GM19328 (cell line): ENCODE measurements at regions not wholly inside any gene's neighbourhood (a gene's known extent, or its start where the extent isn't known, plus 50 kb on each side); places are given as distances from the start of the nearest gene placed in this dataset.

Experiments used
- ATAC-seq: cut with Tn5 transposase; IDR thresholded peaks from one replicate; pipeline ENCODE4 v1.9.1; 2021; ENCODE audit warnings: mild to moderate bottlenecking, moderate library complexity; ENCODE audit not compliant: unreplicated experiment

- ATAC-seq, result no peak
Observed at GRCh38 chr6:147752689-147753403, 244.4 kb downstream of the SAMD5 start.

DNA sequence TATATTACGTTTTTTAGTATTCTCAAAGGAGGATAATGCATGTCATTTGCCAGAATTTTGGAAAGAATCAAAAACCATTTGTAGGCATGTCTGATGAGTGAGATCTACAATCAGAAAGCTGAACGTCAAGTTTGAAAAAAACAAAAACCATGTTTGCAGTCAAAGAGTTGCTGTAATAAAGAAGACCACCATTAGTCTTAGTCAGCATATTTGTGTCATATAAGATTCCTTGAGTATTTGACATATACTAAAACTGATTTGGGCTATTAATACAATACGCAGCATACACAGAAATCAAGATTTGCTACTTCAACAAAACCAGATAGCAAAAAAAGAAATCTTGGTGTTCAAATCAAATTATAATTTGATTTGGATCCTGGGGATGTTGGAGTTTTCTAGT is 247.5 kb downstream of the SAMD5 start:
- ATAC-seq, result no peak

- no peak for ATAC-seq
Observed at GRCh38 chr6:147756891-147757290, 248.4 kb downstream of the SAMD5 start.

DNA sequence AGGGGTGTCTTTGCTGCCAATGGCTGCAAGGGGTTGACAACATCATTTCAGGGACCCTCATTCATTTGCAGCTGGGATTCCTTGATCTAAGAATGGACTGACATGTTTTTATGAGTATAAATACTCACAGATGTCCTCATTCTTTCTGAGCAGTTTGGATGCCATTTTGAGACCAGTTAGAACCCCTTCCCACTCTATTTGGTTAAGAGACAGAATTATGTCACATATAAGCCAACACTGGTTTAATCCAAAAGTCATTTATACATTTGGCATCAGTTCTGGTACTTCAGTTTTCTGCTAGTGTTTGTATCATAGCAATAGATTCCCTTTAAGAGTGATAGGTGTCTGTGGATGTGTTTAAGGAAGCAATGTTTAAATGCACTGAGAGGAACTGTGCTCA is 248.8 kb downstream of the SAMD5 start:
- ATAC-seq, result no peak

DNA sequence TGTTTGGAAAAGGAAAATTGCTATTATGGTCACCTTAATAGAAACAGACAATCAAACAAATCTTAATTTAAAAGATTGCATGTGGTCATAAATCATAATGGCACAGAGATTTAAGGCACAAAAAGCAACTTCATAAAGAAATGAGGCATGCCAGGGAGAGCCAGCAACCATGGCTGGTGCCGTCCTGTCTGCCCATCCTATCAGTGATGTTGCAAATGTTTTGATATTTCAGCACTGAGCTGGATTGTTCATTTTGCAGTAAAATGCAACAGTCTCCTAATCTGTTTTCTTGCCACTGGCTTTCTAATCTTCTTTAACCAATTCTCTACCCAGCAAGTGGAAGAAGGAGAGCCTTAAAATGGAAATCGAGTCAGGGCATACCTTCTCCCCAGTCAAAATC is 249.8 kb downstream of the SAMD5 start:
- no peak for ATAC-seq

DNA sequence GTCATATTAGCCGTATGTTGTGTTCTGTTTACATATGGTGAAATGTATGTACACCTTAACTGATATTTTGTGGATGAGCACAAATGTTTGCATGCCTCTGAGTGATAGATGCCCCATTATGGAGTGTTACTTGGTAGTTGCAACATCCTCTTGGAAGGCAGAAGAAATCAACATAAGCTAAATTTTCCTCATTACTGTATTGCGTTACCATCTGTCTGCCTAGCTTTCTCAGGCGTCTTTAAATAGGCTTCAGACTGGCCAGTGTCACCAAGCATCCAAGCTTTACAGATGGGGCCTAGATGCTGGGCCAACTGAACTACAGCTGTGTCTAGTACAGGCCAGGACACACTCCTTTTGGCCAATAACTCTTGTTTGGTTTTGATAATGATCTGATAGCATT is 250.6 kb downstream of the SAMD5 start:
- no peak for ATAC-seq

DNA sequence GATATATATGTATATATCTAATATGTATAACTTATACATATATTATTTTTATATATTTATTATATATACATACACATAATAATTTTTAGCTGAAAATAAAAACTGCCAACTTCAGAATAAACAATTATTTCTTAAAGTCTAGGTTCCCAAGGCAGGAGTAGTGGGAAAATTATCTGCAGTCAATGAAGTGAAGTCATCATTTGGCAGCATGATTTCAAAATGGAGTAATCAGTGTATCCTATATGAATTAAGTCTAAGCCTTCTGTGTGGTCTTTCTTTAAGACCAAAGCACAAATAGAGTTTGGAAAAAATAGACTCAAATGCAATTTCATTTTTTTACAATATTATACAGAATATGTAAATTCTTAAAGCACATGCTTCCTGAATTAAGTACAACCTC is 251.0 kb downstream of the SAMD5 start:
- no peak for ATAC-seq

GRCh38 chr6:147765541-147765940 is 257.1 kb downstream of the SAMD5 start:
- no peak for ATAC-seq

DNA sequence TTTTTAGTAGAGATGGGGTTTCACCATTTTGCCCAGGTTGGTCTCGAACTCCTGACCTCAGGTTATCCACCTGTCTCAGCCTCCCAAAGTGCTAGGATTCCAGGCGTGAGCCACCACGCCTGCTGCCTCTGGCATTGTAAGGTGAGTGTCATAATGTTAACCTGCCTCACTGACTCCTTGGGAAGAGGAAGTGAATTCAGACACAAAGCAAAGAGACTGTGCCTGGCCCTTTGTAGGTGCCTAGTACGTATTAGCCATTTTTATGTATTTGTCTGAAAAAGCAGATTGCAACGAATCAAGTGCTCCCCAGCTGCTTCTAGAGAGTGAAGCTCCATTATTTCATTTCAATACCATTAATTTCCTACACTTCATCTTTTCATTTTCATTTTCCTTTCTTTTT is 260.5 kb downstream of the SAMD5 start:
- ATAC-seq, result no peak

DNA sequence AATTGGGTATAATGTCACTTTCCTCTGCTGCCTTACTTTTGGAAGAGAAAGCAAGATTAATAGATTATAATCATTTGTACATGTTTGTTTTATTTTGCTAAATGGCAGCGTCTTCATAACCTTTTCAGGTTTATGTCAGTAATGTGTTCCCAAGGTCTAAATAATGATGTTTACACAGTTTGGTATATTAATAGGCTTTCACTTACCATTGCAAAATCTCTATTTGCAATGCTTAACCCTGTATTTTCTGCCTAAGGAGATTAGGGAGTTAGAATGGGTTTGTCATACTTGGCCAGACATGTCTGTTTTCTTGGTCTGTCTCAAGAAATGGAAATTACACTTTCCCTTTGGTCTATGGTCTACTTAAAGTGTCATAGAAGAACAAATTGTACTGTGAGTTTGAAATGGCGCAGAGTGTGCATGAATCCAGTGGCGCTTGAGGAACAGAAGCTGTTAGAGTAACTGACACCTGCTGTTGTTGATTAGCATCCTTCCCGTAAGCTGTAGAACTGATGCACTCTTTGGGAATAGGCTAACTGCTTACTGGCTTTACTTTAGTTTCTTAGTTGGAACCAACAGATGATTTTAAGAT is 261.1 kb downstream of the SAMD5 start:
- ATAC-seq, result no peak

DNA sequence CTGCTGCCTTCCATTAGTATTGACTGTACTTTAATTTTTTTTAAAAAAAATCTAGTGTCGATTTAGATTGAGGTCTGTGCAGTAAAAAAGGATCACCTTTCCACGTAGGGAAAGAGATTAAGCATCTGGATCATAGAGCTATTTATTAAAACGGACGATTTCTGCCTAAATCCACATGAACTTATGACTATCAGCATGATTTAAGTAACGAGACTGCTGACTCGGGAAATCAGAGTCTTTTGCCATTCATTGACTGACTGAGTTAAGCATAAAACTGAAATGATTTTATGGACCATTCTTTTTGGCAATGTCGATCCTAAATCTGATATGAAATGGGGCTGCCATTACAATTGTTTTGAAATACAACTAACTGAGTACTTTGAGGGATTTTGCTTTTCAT is 261.7 kb downstream of the SAMD5 start:
- no peak for ATAC-seq

DNA sequence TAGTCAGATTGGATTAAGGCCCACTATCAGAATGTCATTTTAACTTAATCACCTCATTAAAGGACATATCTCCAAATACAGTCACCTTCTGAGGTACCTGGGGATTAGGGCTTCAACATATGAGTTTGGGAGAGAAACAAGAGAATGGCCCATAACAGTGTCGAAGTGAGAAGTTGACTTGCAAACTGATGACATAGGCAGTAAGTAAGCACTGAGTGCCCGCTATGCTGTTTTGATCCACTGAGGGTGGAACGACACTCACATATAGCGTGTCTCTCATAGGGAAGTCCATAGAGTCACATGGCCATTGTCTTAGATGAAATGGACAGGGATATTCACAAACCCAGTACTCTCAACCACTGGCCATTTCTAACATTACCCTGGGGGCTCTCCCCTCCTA is 264.2 kb downstream of the SAMD5 start:
- no peak for ATAC-seq

DNA sequence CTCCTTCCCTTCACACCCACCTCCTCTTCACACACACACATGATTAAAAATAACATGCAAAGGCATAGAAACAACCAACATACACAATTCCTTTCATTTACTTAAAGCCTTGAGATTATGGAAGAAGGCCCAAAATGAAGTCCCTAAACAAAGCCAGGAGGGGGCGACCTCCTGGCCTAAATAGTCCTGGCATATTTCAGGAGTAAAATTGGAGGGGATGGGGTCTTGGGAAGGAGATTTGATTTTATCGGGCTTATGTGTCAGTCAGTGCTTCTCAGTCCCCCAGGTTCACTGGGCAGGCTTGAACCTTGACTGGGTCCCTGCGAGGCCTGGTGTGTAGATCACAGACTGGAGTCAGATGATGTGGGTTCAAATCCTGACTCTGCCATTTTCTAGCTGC is 266.4 kb downstream of the SAMD5 start:
- ATAC-seq, result no peak

DNA sequence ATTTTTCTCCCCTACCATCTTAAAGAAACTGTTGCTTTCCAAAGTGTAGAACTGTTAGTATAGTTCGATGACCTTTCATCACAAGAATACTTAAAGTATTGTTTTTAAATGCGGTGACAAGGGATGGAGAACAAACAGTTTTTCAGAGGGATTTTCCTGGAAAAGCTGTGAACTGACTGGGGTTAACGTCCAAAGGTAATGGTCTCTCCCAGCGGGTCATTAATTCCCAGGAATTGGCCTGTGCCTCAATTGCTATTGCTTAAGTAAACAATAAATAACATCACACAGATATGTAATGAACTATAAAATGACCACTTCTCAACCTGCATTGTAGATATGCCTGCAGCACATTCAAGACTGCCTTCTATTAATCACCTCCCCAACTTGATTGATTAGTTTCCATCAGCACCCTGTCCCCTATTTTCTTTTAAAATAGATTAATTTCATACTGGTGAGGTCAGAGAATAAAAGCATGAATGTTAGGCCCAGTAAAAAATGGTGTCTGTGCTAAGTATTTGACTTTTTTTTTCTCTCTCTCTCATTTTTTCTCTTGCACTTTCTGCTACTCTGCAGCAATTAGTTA is 268.2 kb downstream of the SAMD5 start:
- no peak for ATAC-seq

- no peak for ATAC-seq
Observed at GRCh38 chr6:147779624-147780023, 271.1 kb downstream of the SAMD5 start.

- no peak for ATAC-seq
Observed at GRCh38 chr6:147782302-147782701, 273.8 kb downstream of the SAMD5 start.

- ATAC-seq, result no peak
Observed at GRCh38 chr6:147784371-147784770, 275.9 kb downstream of the SAMD5 start.

GRCh38 chr6:147787417-147787816 is 278.9 kb downstream of the SAMD5 start:
- no peak for ATAC-seq

DNA sequence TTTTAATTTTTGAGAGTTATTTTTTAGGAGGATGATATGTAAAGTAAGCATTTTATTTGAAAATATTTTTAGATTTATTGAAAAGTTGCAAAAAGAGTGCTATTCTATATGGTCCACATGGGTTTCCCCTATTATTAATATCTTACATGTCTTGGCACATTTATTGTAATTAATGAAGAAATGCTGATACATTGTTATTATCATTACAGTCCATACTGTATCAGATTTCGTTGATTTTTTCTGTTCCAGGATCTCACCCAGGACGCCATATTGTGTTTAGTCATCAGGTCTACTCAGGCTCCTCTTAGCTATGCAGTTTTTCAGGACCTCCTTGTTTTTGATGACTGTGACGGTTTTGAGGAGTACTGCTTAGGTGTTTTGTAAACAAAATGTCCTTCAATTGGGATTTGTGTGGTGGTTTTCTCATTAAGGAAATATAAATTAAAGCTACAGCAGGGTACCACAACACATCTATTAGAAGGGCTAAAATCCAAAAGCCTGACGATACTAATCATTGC is 281.0 kb downstream of the SAMD5 start:
- ATAC-seq, result no peak

- no peak for ATAC-seq
Observed at GRCh38 chr6:147793871-147794643, 285.6 kb downstream of the SAMD5 start.

DNA sequence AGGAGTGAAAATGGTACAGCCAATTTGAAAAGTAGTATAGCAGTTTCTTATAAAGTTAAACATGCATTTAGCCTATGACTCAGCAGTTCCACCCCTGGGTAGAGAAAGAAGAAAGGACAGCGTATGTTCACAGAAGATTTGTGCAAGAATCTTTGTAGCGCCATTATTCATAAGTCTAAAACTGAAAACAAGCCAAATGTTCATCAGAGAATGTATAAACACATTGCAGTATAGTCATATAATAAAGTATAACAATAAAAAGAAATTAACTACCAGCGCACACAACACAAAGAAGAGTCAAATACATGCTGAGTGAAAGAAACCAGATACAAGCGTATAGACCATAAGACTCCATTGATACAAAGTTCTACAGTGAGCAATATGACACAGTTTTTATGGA is 294.0 kb downstream of the SAMD5 start:
- no peak for ATAC-seq

- ATAC-seq, result no peak
Observed at GRCh38 chr6:147805155-147805554, 296.7 kb downstream of the SAMD5 start.
